HG02678 (cell line): ENCODE measurements at regions not wholly inside any gene's neighbourhood (a gene's known extent, or its start where the extent isn't known, plus 50 kb on each side); places are given as distances from the start of the nearest gene placed in this dataset.
A peak's percentile ranks its signal among the peaks of the same experiment; 100 is the strongest.
"Not testable (repeated sequence)": the region's sequence is repeated elsewhere in the genome, so short reads cannot be mapped to it uniquely, and the experiment has no call there.

Experiments used
- ATAC-seq: cut with Tn5 transposase; IDR thresholded peaks from one replicate; pipeline ENCODE4 v1.9.1; 2021; ENCODE audit warnings: mild to moderate bottlenecking, moderate library complexity; ENCODE audit not compliant: unreplicated experiment

- ATAC-seq = no peak
Measured at GRCh38 chrX:11836284-11836683, 78.2 kb downstream of the MSL3 start.

- no peak for ATAC-seq
Measured at GRCh38 chrX:11837437-11837836, 79.4 kb downstream of the MSL3 start.

GRCh38 chrX:11864171-11864570 is 106.1 kb downstream of the MSL3 start:
- ATAC-seq = no peak

- no peak for ATAC-seq
Measured at GRCh38 chrX:11867610-11868345, 109.7 kb downstream of the MSL3 start.

- no peak for ATAC-seq
Measured at GRCh38 chrX:11870789-11871188, 112.8 kb downstream of the MSL3 start.

- no peak for ATAC-seq
Measured at GRCh38 chrX:11881485-11882170, 123.6 kb downstream of the MSL3 start.

GRCh38 chrX:11886745-11887144 is 128.7 kb downstream of the MSL3 start:
- ATAC-seq = no peak

- ATAC-seq = no peak
Measured at GRCh38 chrX:11887175-11887574, 129.1 kb downstream of the MSL3 start.

GRCh38 chrX:11888421-11888820 is 130.4 kb downstream of the MSL3 start:
- no peak for ATAC-seq

GRCh38 chrX:11889791-11890190 is 131.8 kb downstream of the MSL3 start:
- no peak for ATAC-seq

GRCh38 chrX:11890836-11891514 is 132.9 kb downstream of the MSL3 start:
- ATAC-seq = no peak

GRCh38 chrX:11893933-11894710 is 136.1 kb downstream of the MSL3 start:
- ATAC-seq = no peak

GRCh38 chrX:11899091-11899490 is 141.1 kb downstream of the MSL3 start:
- no peak for ATAC-seq

- not testable (repeated sequence) for ATAC-seq
Measured at GRCh38 chrX:11905933-11906332, 147.9 kb downstream of the MSL3 start.

- peak; percentile 84 for ATAC-seq
Measured at GRCh38 chrX:11908371-11908770, 150.3 kb downstream of the MSL3 start.

- ATAC-seq = no peak
Measured at GRCh38 chrX:11913001-11913400, 155.0 kb downstream of the MSL3 start.

GRCh38 chrX:11929476-11929875 is 171.4 kb downstream of the MSL3 start:
- ATAC-seq = no peak

GRCh38 chrX:11932423-11932822 is 174.4 kb downstream of the MSL3 start:
- ATAC-seq = no peak

- no peak for ATAC-seq
Measured at GRCh38 chrX:11934089-11934488, 176.1 kb downstream of the MSL3 start.

- no peak for ATAC-seq
Measured at GRCh38 chrX:11941571-11941970, 183.5 kb downstream of the MSL3 start.

GRCh38 chrX:11944501-11944900 is 186.5 kb downstream of the MSL3 start:
- ATAC-seq = no peak
